Right atrium auricular region (tissue), 2 donors: ENCODE measurements at regions not wholly inside any gene's neighbourhood (a gene's known extent, or its start where the extent isn't known, plus 50 kb on each side); places are given as distances from the start of the nearest gene placed in this dataset.
"Not testable (repeated sequence)": the region's sequence is repeated elsewhere in the genome, so short reads cannot be mapped to it uniquely, and the experiment has no call there.

Experiments
- DNase-seq: peaks from one replicate; pipeline ENCODE4 v3.0.0-alpha.2; 2019; ENCODE audit warnings: low spot score
- H3K27ac ChIP-seq, 2 donors: fragments of 200-600 bp; sonication (generic); 1 replicate in 1 of 2; 2 replicates in 1 of 2; pipeline ENCODE4 v1.5.1; 2016 to 2019
- H3K27me3 ChIP-seq, 2 donors: fragments of 200-600 bp; sonication (generic); one replicate each; pipeline versions ENCODE4 v1.5.1 to v1.6.0; 2017 to 2019
- H3K36me3 ChIP-seq: fragments of 200-600 bp; sonication (generic); one replicate; pipeline ENCODE4 v1.5.1; 2016
- H3K4me1 ChIP-seq, 2 donors: fragments of 200-600 bp; sonication (generic); one replicate each; pipeline versions ENCODE4 v1.5.1 to v1.6.0; 2017 to 2019
- H3K4me3 ChIP-seq, 2 donors: fragments of 200-600 bp; sonication (generic); 1 replicate in 1 of 2; 2 replicates in 1 of 2; pipeline ENCODE4 v1.5.1; 2017 to 2019; ENCODE audit warnings: mild to moderate bottlenecking in 1 of 2, moderate library complexity in 1 of 2
- H3K9me3 ChIP-seq, 2 donors: fragments of 200-600 bp; sonication (generic); one replicate each; pipeline ENCODE4 v1.5.1; 2019
- CTCF ChIP-seq, 2 donors: fragments of 200-600 bp; sonication (generic); IDR thresholded peaks; one replicate each; pipeline ENCODE4 v1.5.1; 2019; ENCODE audit warnings: antibody characterized with exemption in 2 of 2

- no peaks in the 10 kb centered on the region for H3K27me3 ChIP-seq
- no peak for TF ChIP-seq CTCF (IDR thresholded peaks at IDR 0.05)
- H3K36me3 ChIP-seq: no peaks in the 10 kb centered on the region
- no peaks in the 10 kb centered on the region for H3K9me3 ChIP-seq
- H3K4me3 ChIP-seq: no peak overlapping the region
- H3K27ac ChIP-seq: no peak overlapping the region
- no peak for DNase-seq
- H3K4me1 ChIP-seq: no peaks in the 10 kb centered on the region
Measured at GRCh38 chr3:27607370-27607769, 114.8 kb downstream of the EOMES start.

- H3K4me3 ChIP-seq: no peak overlapping the region
- DNase-seq: no peak
- H3K9me3 ChIP-seq: no peaks in the 10 kb centered on the region
- no peak overlapping the region for H3K27ac ChIP-seq
- H3K36me3 ChIP-seq: no peaks in the 10 kb centered on the region
- no peaks in the 10 kb centered on the region for H3K4me1 ChIP-seq
- no peak for TF ChIP-seq CTCF (IDR thresholded peaks at IDR 0.05)
- no peaks in the 10 kb centered on the region for H3K27me3 ChIP-seq
Measured at GRCh38 chr3:27606537-27606936, 115.6 kb downstream of the EOMES start.

DNA sequence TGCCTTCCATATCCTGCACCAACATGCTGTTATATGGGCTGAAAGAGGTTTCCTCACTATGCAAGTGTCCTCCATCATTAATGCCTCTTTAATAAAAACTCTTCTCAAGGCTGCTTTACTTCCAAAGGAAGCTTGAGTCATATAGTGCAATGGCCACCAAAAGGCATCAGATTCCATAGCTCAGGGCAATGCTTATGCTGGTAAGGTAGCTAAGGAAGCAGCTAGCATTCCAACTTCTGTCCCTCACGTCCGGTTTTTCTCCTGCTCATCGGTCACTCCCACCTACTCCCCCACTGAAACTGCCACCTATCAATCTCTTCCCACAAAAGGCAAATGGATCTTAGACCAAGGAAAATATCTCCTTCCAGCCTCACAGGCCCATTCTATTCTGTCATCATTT lies 117.1 kb upstream of the SLC4A7 start:
- not testable (repeated sequence) for DNase-seq, H3K27ac ChIP-seq, H3K4me1 ChIP-seq, H3K36me3 ChIP-seq, H3K27me3 ChIP-seq, H3K4me3 ChIP-seq, H3K9me3 ChIP-seq

GRCh38 chr3:27599741-27600140 lies 115.6 kb upstream of the SLC4A7 start:
- H3K36me3 ChIP-seq, H3K4me3 ChIP-seq, H3K9me3 ChIP-seq, H3K4me1 ChIP-seq, H3K27ac ChIP-seq, H3K27me3 ChIP-seq, DNase-seq: not testable (repeated sequence)

GRCh38 chr3:27596921-27597320 lies 112.7 kb upstream of the SLC4A7 start:
- H3K27me3 ChIP-seq: no peaks in the 10 kb centered on the region
- H3K27ac ChIP-seq: no peak overlapping the region
- no peaks in the 10 kb centered on the region for H3K9me3 ChIP-seq
- H3K4me1 ChIP-seq: peaks cover 0 to 9% of the 10 kb centered on the region in 2 donors
- H3K36me3 ChIP-seq: no peaks in the 10 kb centered on the region
- DNase-seq: no peak
- no peak overlapping the region for H3K4me3 ChIP-seq
- no peak for TF ChIP-seq CTCF (IDR thresholded peaks at IDR 0.05)

- H3K27ac ChIP-seq: no peak overlapping the region
- H3K4me1 ChIP-seq: peaks cover 0 to 15% of the 10 kb centered on the region in 2 donors
- no peaks in the 10 kb centered on the region for H3K27me3 ChIP-seq
Measured at GRCh38 chr3:27596334-27596841, 112.2 kb upstream of the SLC4A7 start.

More at GRCh38 chr3:27596334-27596841, 112.2 kb upstream of the SLC4A7 start:
- TF ChIP-seq CTCF (IDR thresholded peaks at IDR 0.05): no peak
- Histone ChIP-seq H3K4me3 (no peak overlapping the region), H3K36me3 (no peaks in the 10 kb centered on the region), H3K9me3 (no peaks in the 10 kb centered on the region)
- no peak for DNase-seq
